ENCODE measurements at regions not wholly inside any gene's neighbourhood (a gene's known extent, or its start where the extent isn't known, plus 50 kb on each side); places are given as distances from the start of the nearest gene placed in this dataset.

DNA sequence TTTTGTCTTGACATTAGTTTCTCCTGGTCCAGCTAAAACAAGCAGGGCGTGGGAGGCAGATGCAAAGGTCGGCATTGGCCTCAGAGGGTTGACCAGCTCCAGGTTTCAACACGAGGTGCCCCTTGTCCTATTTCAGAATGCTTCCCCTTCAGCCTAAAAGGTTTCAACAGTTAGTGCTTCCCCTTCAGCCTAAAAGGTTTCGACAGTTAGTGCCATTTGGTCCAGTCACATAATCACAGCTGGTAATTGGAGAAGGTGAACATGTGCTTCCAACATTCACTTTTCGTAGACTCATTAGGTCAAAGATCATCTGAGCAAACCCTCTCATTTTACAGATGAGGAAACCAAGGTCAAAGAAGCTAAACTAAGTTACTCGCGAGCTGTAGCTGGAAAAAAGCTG lies 270.3 kb upstream of the MAP3K1 start:
- TF ChIP-seq, protein P1, sequence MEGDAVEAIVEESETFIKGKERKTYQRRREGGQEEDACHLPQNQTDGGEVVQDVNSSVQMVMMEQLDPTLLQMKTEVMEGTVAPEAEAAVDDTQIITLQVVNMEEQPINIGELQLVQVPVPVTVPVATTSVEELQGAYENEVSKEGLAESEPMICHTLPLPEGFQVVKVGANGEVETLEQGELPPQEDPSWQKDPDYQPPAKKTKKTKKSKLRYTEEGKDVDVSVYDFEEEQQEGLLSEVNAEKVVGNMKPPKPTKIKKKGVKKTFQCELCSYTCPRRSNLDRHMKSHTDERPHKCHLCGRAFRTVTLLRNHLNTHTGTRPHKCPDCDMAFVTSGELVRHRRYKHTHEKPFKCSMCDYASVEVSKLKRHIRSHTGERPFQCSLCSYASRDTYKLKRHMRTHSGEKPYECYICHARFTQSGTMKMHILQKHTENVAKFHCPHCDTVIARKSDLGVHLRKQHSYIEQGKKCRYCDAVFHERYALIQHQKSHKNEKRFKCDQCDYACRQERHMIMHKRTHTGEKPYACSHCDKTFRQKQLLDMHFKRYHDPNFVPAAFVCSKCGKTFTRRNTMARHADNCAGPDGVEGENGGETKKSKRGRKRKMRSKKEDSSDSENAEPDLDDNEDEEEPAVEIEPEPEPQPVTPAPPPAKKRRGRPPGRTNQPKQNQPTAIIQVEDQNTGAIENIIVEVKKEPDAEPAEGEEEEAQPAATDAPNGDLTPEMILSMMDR (conservative IDR thresholded peaks at IDR 0.05), result no peak
- no peak for TF ChIP-seq EZH2 (IDR thresholded peaks at IDR 0.05; ENCODE audit: low read depth)

Data from PC-9 (cell line).